Stimulated activated CD4-positive, alpha-beta T cell treated with anti-CD3 and anti-CD28 coated beads, Interleukin-2, amount 100 ng/mL, for 48 hours (primary cell): ENCODE measurements at regions not wholly inside any gene's neighbourhood (a gene's known extent, or its start where the extent isn't known, plus 50 kb on each side); places are given as distances from the start of the nearest gene placed in this dataset.

Experiments
- DNase-seq, 2 donors: peaks; one replicate each; pipeline ENCODE4 v3.0.0-alpha.2; 2020

GRCh38 chr2:120958623-120959366 lies 223.1 kb downstream of the GLI2 start:
- DNase-seq = no peak

DNA sequence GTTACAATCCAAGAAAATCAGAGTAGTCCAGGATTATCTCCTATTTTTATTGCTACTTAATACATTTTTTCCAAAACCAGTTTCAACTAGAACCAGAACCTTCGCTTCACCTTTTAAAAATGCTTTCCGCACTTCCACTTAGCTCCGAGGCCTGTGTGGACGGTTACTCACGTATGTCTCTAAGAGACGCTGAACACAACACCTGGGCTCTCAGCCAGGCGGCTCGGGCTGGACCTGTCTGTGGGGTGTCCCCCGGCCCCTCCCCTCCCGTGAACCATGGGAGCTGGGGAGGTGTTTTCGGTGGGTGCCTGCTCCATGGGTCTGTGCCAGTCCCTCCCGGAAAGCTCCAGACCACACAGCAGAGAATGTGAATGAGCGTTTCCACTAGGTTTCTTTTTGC lies 223.8 kb downstream of the GLI2 start:
- DNase-seq = no peak

- no peak for DNase-seq
Measured at GRCh38 chr2:120960770-120961366, 225.2 kb downstream of the GLI2 start.

GRCh38 chr2:120961396-120961795 lies 225.7 kb downstream of the GLI2 start:
- no peak for DNase-seq

GRCh38 chr2:120963997-120964705 lies 228.5 kb downstream of the GLI2 start:
- no peak for DNase-seq

DNA sequence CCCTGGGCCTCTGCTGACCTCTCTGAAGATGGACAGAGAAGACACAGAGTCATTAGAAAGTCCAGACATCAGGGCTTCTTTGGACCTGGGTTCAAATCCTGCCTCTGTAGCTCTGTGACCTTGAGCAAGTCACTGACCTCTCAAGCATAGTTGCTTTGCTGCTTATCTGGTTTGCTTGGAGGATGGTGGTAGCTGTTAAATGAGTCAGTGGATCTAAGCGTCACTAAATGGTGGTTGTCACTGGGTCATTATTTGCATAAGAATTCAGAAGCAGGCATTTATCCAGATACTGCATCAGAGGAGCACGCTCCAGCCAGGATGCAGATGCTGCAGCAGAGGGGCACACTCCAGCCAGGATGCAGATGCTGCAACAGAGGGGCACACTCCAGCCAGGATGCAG lies 229.2 kb downstream of the GLI2 start:
- no peak for DNase-seq

DNA sequence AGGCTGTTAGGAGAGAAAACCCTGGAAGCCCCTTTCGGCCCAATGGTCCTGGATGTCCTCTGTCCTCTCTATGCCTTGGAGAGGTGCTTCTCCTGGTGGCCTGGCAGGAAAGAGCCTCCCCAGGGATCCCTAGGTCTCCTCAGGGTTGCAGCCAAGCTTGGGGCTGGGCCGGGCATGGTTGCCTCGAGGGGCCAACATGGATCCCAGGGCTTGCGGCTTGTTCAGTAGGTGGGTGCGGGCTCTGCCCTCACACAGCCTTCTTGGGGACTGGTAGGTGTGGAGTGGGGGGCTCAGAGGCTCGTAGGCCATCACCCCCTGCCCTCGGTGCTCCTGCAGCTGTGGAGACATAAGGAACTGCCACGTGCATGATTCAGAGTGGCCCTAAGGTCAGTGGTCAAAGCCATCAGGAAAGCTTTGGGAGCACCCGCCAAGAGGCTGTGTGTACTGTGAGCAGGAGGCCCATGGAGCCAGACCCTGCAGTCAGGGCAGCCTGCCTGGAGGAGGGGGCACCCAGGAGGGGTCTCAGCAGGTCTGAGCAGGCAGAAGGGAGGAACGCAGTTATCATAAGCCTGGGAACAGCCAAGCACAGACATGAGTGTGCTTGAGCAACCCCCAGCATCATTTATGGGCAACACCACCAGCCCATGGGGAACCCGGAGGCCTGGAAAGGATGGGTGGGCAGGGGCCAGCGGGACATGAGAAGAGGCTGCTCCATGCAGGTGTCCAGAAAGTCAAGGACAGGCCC lies 231.0 kb downstream of the GLI2 start:
- DNase-seq = no peak

- no peak for DNase-seq
Measured at GRCh38 chr2:120968307-120969015, 232.8 kb downstream of the GLI2 start.

- no peak for DNase-seq
Measured at GRCh38 chr2:120969613-120970355, 234.1 kb downstream of the GLI2 start.

GRCh38 chr2:120971866-120972265 lies 236.2 kb downstream of the GLI2 start:
- no peak for DNase-seq

DNA sequence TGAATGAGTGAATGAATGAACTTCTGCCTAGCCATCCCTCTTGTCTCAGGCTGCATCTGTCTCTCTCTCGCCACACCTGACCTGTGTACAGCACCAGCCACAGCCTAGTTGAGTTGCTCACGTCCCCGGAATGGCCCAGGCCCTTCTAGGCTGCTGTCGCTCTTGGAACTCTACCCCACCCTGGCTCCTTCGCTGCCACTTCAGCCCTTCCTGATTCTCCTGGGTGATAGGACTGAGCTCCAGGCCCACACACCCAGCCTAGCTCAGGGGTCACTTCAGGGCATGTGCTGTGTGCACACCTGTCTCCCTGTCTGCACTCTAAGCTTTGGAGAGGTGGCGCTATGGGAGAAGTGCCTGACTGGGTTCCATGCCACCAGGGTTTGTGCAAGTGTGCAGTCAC lies 236.6 kb downstream of the GLI2 start:
- no peak for DNase-seq

DNA sequence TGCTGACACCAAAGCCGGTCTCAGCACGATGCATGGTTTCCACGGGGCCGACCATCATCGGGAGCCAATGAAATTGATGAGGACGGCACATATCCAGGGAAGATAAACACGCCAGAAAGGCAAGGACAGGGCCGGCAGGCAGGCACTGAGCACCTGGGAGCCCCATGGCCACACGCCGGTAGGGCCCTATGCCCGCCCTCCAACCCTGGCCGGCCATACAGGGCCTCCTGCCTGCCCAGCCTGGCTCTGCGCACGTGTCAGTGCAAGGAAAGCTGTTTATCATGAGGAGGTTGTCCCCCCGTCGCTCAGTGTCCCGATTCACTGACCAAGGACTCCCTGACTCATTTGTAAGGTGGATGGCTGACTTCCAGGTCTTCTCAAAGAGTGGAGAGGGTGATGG lies 237.5 kb downstream of the GLI2 start:
- no peak for DNase-seq

GRCh38 chr2:120974950-120975349 lies 239.3 kb downstream of the GLI2 start:
- DNase-seq = no peak

DNA sequence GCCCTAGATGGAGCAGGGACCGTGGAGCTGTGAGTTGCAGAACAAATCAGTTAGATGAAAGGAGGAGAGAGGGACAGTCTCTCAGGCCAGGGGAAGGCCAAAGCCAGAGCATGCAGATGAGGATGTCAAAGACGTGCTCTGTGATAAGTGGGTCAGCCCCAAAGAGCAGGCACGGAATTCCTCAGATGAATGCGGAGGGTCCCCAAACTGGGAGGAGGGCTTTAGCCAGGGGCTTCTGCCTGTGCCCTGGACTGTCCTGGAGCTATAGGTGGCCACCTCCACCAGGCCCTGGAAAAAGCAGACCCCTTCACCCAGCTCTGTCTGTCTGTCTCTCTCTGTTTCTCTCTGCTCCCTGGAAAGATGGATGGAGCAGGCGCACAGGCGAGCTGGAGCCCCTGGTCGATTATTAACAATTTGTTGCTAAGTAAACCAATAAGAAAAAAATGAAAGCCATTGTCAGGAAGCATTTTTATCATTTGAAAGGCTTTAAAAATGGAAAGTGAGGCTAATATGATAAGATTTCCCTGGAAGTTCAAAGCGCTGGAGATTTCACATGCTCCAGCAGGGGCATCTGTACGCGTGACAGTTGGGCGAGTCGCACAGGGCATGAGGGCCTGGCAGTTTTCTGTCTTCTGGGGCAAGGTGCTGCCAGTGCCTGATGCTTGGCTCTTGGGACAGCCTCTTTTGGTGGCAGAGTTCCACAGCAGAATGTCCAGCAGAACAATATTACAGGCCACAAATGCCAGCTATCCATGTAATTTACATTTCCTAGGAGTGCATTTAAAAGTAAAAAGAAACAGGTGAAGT lies 241.0 kb downstream of the GLI2 start:
- no peak for DNase-seq

- DNase-seq = no peak
Measured at GRCh38 chr2:120977582-120978358, 242.1 kb downstream of the GLI2 start.

- DNase-seq = no peak
Measured at GRCh38 chr2:120978359-120979050, 242.8 kb downstream of the GLI2 start.

- no peak for DNase-seq
Measured at GRCh38 chr2:120979398-120979797, 243.7 kb downstream of the GLI2 start.

GRCh38 chr2:120979921-120980320 lies 244.3 kb downstream of the GLI2 start:
- no peak for DNase-seq

DNA sequence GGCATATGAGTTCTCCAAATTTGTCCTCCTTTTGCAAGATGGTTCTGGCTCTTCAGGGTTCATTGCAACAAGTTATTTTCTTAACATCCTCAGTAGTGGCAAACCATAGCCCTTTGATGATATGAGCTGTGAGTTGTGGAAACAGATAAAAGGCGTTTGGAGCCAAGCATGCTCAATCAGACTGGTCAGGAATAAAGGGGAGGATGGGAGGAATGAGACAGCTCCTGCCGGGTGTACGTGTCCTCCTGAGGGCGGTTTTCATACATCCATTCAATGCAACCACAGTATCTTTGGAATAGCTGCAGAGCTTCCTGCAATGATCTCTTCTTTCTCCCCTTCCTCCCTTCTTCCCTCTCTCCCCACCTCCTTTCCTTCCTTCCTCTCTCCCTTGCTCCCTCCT lies 245.8 kb downstream of the GLI2 start:
- no peak for DNase-seq

GRCh38 chr2:120982598-120982997 lies 246.9 kb downstream of the GLI2 start:
- DNase-seq = no peak
